ENCODE measurements at regions not wholly inside any gene's neighbourhood (a gene's known extent, or its start where the extent isn't known, plus 50 kb on each side); places are given as distances from the start of the nearest gene placed in this dataset.
"Not testable (repeated sequence)": the region's sequence is repeated elsewhere in the genome, so short reads cannot be mapped to it uniquely, and the experiment has no call there.

DNA sequence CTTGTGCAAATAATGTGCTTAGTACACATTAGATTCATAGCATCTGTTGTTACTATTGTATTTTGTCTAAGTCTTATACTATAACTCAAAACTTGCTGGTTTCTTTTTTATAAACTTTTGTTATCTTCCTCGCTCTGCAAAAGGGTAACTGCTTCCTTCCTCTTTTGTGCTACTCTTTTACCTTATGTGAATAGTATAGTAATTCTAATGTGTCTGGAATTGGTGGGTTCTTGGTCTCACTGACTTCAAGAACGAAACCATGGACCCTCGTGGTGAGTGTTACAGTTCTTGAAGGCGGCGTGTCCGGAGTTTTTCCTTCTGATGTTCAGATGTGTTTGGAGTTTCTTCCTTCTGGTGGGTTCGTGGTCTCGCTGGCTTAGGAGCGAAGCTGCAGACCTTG lies 563.1 kb upstream of the LUZP2 start:
- no peaks in the 10 kb centered on the region for H4K20me1 ChIP-seq (ENCODE audit: insufficient read depth, low read length)
- H3K4me3 ChIP-seq (ENCODE audit: low read length) = no peak overlapping the region
- no peak for DNase-seq
- H3K27ac ChIP-seq (ENCODE audit: low read length) = no peak overlapping the region
- no peaks in the 10 kb centered on the region for H3K27me3 ChIP-seq (replicated peaks; ENCODE audit: insufficient read depth, low read length)
- H3K9me2 ChIP-seq (replicated peaks; ENCODE audit: insufficient read depth, low read length) = no peaks in the 10 kb centered on the region
- no peaks in the 10 kb centered on the region for H3F3A ChIP-seq (ENCODE audit: insufficient read depth, low read length)
- H3K79me2 ChIP-seq (ENCODE audit: low read length) = no peaks in the 10 kb centered on the region
- H2AFZ ChIP-seq (ENCODE audit: low read length) = no peak overlapping the region
- no peaks in the 10 kb centered on the region for H3K9me3 ChIP-seq (replicated peaks; ENCODE audit: insufficient read depth, low read length)
- H3K4me1 ChIP-seq (ENCODE audit: low read length) = no peaks in the 10 kb centered on the region
- no peak for TF ChIP-seq EZH2phosphoT487 (IDR thresholded peaks at IDR 0.05; ENCODE audit: low read length)
- TF ChIP-seq, protein P1, sequence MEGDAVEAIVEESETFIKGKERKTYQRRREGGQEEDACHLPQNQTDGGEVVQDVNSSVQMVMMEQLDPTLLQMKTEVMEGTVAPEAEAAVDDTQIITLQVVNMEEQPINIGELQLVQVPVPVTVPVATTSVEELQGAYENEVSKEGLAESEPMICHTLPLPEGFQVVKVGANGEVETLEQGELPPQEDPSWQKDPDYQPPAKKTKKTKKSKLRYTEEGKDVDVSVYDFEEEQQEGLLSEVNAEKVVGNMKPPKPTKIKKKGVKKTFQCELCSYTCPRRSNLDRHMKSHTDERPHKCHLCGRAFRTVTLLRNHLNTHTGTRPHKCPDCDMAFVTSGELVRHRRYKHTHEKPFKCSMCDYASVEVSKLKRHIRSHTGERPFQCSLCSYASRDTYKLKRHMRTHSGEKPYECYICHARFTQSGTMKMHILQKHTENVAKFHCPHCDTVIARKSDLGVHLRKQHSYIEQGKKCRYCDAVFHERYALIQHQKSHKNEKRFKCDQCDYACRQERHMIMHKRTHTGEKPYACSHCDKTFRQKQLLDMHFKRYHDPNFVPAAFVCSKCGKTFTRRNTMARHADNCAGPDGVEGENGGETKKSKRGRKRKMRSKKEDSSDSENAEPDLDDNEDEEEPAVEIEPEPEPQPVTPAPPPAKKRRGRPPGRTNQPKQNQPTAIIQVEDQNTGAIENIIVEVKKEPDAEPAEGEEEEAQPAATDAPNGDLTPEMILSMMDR (IDR thresholded peaks at IDR 0.05; ENCODE audit: low read length) = no peak
- no peak for TF ChIP-seq EZH2 (optimal IDR thresholded peaks at IDR 0.05; ENCODE audit: low read depth, low read length)
- no peak overlapping the region for H3K9ac ChIP-seq (ENCODE audit: low read length)
- H3K4me2 ChIP-seq (ENCODE audit: low read depth, low read length) = no peak overlapping the region
- no peaks in the 10 kb centered on the region for H3K36me3 ChIP-seq (replicated peaks; ENCODE audit: insufficient read depth, low read length)

DNA sequence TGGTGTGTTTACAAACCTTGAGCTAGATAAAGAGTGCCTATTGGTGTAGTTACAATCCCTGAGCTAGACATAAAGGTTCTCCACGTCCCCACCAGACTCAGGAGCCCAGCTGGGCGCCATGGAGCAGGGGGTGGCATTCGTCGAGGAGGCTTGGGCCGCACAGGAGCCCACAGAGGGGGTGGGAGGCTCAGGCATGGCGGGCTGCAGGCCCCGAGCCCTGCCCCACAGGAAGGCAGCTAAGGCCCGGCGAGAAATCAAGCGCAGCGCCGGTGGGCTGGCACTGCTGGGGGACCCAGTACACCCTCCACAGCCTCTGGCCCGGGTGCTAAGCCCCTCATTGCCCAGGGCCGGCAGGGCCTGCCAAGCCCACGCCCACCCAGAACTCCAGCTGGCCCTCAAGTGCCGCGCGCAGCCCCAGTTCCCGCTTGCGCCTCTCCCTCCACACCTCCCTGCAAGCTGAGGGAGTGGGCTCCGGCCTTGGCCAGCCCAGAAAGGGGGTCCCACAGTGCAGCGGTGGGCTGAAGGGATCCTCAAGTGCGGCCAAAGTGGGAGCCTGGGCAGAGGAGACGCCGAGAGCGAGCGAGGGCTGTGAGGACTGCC lies 562.1 kb upstream of the LUZP2 start:
- not testable (repeated sequence) for H3K27ac ChIP-seq (ENCODE audit: low read length); H3K79me2 ChIP-seq (ENCODE audit: low read length)

DNA sequence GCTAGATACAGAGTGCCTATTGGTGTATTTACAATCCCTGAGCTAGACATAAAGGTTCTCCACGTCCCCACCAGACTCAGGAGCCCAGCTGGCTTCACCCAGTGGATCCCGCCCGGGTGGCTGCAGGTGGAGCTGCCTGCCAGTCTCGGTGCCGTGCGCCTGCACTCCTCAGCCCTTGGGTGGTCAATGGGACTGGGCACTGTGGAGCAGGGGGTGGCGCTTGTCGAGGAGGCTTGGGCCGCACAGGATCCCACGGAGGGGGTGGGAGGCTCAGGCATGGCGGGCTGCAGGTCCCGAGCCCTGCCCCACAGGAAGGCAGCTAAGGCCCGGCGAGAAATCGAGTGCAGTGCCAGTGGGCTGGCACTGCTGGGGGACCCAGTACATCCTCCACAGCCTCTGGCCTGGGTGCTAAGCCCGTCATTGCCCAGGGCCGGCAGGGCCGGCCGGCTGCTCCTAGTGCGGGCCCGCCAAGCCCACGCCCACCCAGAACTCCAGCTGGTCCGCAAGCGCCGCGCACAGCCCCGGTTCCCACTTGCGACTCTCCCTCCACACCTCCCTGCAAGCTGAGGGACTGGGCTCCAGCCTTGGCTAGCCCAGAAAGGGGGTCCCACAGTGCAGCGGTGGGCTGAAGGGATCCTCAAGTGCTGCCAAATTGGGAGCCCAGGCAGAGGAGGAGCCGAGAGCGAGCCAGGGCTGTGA lies 554.6 kb upstream of the LUZP2 start:
- H3K79me2 ChIP-seq (ENCODE audit: low read length); H3K9me3 ChIP-seq (replicated peaks; ENCODE audit: insufficient read depth, low read length); H4K20me1 ChIP-seq (ENCODE audit: insufficient read depth, low read length); H3K4me1 ChIP-seq (ENCODE audit: low read length); H3K27me3 ChIP-seq (replicated peaks; ENCODE audit: insufficient read depth, low read length); H3K9ac ChIP-seq (ENCODE audit: low read length); H2AFZ ChIP-seq (ENCODE audit: low read length); H3K27ac ChIP-seq (ENCODE audit: low read length); DNase-seq; H3K4me3 ChIP-seq (ENCODE audit: low read length); H3K36me3 ChIP-seq (replicated peaks; ENCODE audit: insufficient read depth, low read length); H3K9me2 ChIP-seq (replicated peaks; ENCODE audit: insufficient read depth, low read length); H3K4me2 ChIP-seq (ENCODE audit: low read depth, low read length); H3F3A ChIP-seq (ENCODE audit: insufficient read depth, low read length): not testable (repeated sequence)

More for the DNA sequence above, 562.1 kb upstream of the LUZP2 start:
- H3K4me3 ChIP-seq (ENCODE audit: low read length); H3K4me1 ChIP-seq (ENCODE audit: low read length); H3F3A ChIP-seq (ENCODE audit: insufficient read depth, low read length); H2AFZ ChIP-seq (ENCODE audit: low read length); H3K9me2 ChIP-seq (replicated peaks; ENCODE audit: insufficient read depth, low read length); H3K36me3 ChIP-seq (replicated peaks; ENCODE audit: insufficient read depth, low read length); H3K27me3 ChIP-seq (replicated peaks; ENCODE audit: insufficient read depth, low read length); H3K9ac ChIP-seq (ENCODE audit: low read length); DNase-seq; H3K9me3 ChIP-seq (replicated peaks; ENCODE audit: insufficient read depth, low read length); H4K20me1 ChIP-seq (ENCODE audit: insufficient read depth, low read length); H3K4me2 ChIP-seq (ENCODE audit: low read depth, low read length): not testable (repeated sequence)

DNA sequence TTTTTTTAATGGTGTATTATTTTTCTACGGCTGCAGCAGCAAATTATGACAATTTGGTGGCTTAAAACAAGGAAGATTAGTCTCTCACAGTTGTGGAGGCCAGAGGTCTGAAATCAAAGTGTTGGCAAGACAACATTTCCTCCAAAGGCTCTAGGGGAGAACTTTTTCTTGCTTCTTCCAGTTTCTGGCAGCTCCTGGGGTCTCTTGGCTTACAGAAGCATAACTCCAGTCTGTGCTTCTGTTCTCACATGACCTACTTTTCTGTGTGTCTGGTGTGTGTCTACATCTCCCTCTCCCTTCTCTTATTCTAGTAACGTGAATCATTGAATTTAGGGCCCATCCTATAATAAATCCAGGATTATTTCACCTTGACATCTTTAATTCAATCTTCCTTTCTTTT lies 551.9 kb upstream of the LUZP2 start:
- no peak for DNase-seq
- Histone ChIP-seq H2AFZ (ENCODE audit: low read length) (no peak overlapping the region), H3F3A (ENCODE audit: insufficient read depth, low read length) (no peaks in the 10 kb centered on the region), H3K9me3 (replicated peaks; ENCODE audit: insufficient read depth, low read length) (no peaks in the 10 kb centered on the region), H3K27me3 (replicated peaks; ENCODE audit: insufficient read depth, low read length) (no peaks in the 10 kb centered on the region), H3K9ac (ENCODE audit: low read length) (no peak overlapping the region), H3K79me2 (ENCODE audit: low read length) (no peaks in the 10 kb centered on the region), H3K27ac (ENCODE audit: low read length) (no peak overlapping the region), H3K9me2 (replicated peaks; ENCODE audit: insufficient read depth, low read length) (no peaks in the 10 kb centered on the region), H4K20me1 (ENCODE audit: insufficient read depth, low read length) (no peaks in the 10 kb centered on the region), H3K4me1 (ENCODE audit: low read length) (no peaks in the 10 kb centered on the region), H3K4me3 (ENCODE audit: low read length) (no peak overlapping the region), H3K36me3 (replicated peaks; ENCODE audit: insufficient read depth, low read length) (no peaks in the 10 kb centered on the region), H3K4me2 (ENCODE audit: low read depth, low read length) (no peak overlapping the region)
- TF ChIP-seq EZH2phosphoT487 (IDR thresholded peaks at IDR 0.05; ENCODE audit: low read length) = no peak
- TF ChIP-seq EZH2 (optimal IDR thresholded peaks at IDR 0.05; ENCODE audit: low read depth, low read length) = no peak
- TF ChIP-seq, protein P1 (IDR thresholded peaks at IDR 0.05; ENCODE audit: low read length) = no peak

All from MM.1S (cell line).